ENCODE measurements at regions not wholly inside any gene's neighbourhood (a gene's known extent, or its start where the extent isn't known, plus 50 kb on each side); places are given as distances from the start of the nearest gene placed in this dataset.

GRCh38 chr5:175790796-175791195 is 80.6 kb upstream of the CPLX2 start:
- peaks cover 11% of the 10 kb centered on the region for H3K4me1 Mint-ChIP-seq
- H3K4me3 Mint-ChIP-seq, result no peak overlapping the region
- H3K27ac Mint-ChIP-seq, result no peak overlapping the region
- H3K27me3 Mint-ChIP-seq (ENCODE audit: low read depth, poor library complexity), result peaks cover 38% of the 10 kb centered on the region
- no peaks in the 10 kb centered on the region for H3K36me3 Mint-ChIP-seq (ENCODE audit: low read depth)
- H3K9me3 Mint-ChIP-seq, result peaks cover 9% of the 10 kb centered on the region
- DNase-seq, result no peak
- TF ChIP-seq CTCF (IDR thresholded peaks at IDR 0.05), result no peak

- H3K36me3 Mint-ChIP-seq (ENCODE audit: low read depth), result no peaks in the 10 kb centered on the region
- peaks cover 2% of the 10 kb centered on the region for H3K9me3 Mint-ChIP-seq
- no peak overlapping the region for H3K27ac Mint-ChIP-seq
- peaks cover 31% of the 10 kb centered on the region for H3K4me1 Mint-ChIP-seq
- peaks cover 39% of the 10 kb centered on the region for H3K27me3 Mint-ChIP-seq (ENCODE audit: low read depth, poor library complexity)
- TF ChIP-seq CTCF (IDR thresholded peaks at IDR 0.05), result no peak
- H3K4me3 Mint-ChIP-seq, result peak overlapping the region; percentile 69
- DNase-seq, result no peak
Observed at GRCh38 chr5:175795959-175796358, 75.4 kb upstream of the CPLX2 start.

GRCh38 chr5:175796536-175797499 is 74.6 kb upstream of the CPLX2 start:
- Mint-ChIP-seq H3K4me1 (peaks cover 29% of the 10 kb centered on the region), H3K27ac (no peak overlapping the region), H3K36me3 (ENCODE audit: low read depth) (no peaks in the 10 kb centered on the region), H3K4me3 (peak overlapping the region; percentile 76), H3K9me3 (no peaks in the 10 kb centered on the region), H3K27me3 (ENCODE audit: low read depth, poor library complexity) (peaks cover 41% of the 10 kb centered on the region)
- peak; percentile 97 for DNase-seq
- no peak for TF ChIP-seq CTCF (IDR thresholded peaks at IDR 0.05)

GRCh38 chr5:175797521-175798038 is 73.8 kb upstream of the CPLX2 start:
- peak; percentile 47 for DNase-seq
- Mint-ChIP-seq H3K27ac (peak overlapping the region; percentile 51), H3K27me3 (ENCODE audit: low read depth, poor library complexity) (peaks cover 41% of the 10 kb centered on the region), H3K4me1 (peaks cover 29% of the 10 kb centered on the region), H3K4me3 (peak overlapping the region; percentile 76), H3K9me3 (no peaks in the 10 kb centered on the region), H3K36me3 (ENCODE audit: low read depth) (no peaks in the 10 kb centered on the region)
- TF ChIP-seq CTCF (IDR thresholded peaks at IDR 0.05), result no peak

GRCh38 chr5:175798626-175799025 is 72.8 kb upstream of the CPLX2 start:
- no peak for TF ChIP-seq CTCF (IDR thresholded peaks at IDR 0.05)
- DNase-seq, result no peak
- peaks cover 36% of the 10 kb centered on the region for H3K27me3 Mint-ChIP-seq (ENCODE audit: low read depth, poor library complexity)
- H3K4me1 Mint-ChIP-seq, result peaks cover 29% of the 10 kb centered on the region
- H3K9me3 Mint-ChIP-seq, result no peaks in the 10 kb centered on the region
- H3K27ac Mint-ChIP-seq, result no peak overlapping the region
- peak overlapping the region; percentile 17 for H3K4me3 Mint-ChIP-seq
- no peaks in the 10 kb centered on the region for H3K36me3 Mint-ChIP-seq (ENCODE audit: low read depth)
